ENCODE measurements at regions not wholly inside any gene's neighbourhood (a gene's known extent, or its start where the extent isn't known, plus 50 kb on each side); places are given as distances from the start of the nearest gene placed in this dataset.

DNA sequence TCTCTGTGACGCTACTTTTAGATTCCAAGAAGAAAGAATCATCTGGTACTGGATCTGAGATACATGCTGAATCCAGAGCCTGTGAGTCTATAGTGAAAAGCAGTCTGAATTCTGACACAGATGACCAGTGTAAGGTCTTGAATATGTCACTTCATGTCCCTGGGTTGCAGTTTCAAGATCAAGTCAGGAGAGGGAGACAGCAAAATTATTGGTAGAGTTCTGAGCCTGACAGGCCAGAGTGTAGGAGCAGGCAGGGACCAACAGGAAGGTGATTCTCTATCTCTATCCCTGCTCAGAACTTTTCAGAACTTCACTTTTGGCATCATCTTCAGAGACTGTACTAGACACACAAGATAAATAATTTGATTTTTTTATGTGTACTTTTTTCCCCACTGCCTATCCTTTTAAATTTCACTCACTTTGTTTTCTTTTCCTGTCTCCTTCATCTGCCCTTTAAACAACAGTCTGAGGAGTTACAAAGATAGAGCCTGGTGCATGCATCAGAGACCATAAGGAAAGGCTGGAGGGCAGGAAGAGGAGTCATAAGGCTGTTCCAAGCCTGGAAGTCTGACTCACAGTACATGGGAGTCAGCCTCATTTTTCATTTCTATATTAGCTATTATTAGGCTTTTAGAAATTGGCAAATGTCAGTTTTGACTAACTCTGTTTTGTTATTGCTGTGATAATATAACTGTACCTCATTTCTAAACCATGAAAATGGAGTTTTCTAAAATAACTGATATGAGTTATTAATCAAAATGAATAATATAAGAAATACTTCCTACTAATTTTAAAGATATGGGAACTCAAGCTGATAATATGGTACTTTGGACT is 120.2 kb upstream of the TMEM229A start:
- ATAC-seq (ENCODE audit: low FRiP score in 2 of 2) (peak in 1 of 2 donors; percentile 39), DNase-seq (no peak)
- TF ChIP-seq CTCF (IDR thresholded peaks at IDR 0.05) (peak in 1 of 6 experiments; percentile 26), POLR2A (IDR thresholded peaks at IDR 0.05) (no peak), POLR2AphosphoS5 (IDR thresholded peaks at IDR 0.05) (no peak), EP300 (IDR thresholded peaks at IDR 0.05) (no peak)
- WGBS, 2 donors, result 90 to 100% methylated on average over 1 of the region's 1 CpG
- Histone ChIP-seq H3K27ac (no peak overlapping the region), H3K9me3 (no peaks in the 10 kb centered on the region), H3K4me1 (no peaks in the 10 kb centered on the region), H3K4me3 (no peak overlapping the region), H3K27me3 (no peaks in the 10 kb centered on the region), H3K36me3 (no peaks in the 10 kb centered on the region)

GRCh38 chr7:124137664-124138063 is 104.8 kb upstream of the TMEM229A start:
- no peaks in the 10 kb centered on the region for H3K27me3 ChIP-seq
- no peaks in the 10 kb centered on the region for H3K4me1 ChIP-seq
- no peaks in the 10 kb centered on the region for H3K36me3 ChIP-seq
- no peak overlapping the region for H3K27ac ChIP-seq
- no peak overlapping the region for H3K4me3 ChIP-seq
- no peak for TF ChIP-seq POLR2AphosphoS5 (IDR thresholded peaks at IDR 0.05)
- TF ChIP-seq EP300 (IDR thresholded peaks at IDR 0.05), result no peak
- TF ChIP-seq POLR2A (IDR thresholded peaks at IDR 0.05), result no peak
- no peak for TF ChIP-seq CTCF (IDR thresholded peaks at IDR 0.05)
- DNase-seq, result no peak
- 71 to 74% methylated on average over 1 of the region's 1 CpG for WGBS, 2 donors
- ATAC-seq (ENCODE audit: low FRiP score in 2 of 2), result no peak
- H3K9me3 ChIP-seq, result no peaks in the 10 kb centered on the region

DNA sequence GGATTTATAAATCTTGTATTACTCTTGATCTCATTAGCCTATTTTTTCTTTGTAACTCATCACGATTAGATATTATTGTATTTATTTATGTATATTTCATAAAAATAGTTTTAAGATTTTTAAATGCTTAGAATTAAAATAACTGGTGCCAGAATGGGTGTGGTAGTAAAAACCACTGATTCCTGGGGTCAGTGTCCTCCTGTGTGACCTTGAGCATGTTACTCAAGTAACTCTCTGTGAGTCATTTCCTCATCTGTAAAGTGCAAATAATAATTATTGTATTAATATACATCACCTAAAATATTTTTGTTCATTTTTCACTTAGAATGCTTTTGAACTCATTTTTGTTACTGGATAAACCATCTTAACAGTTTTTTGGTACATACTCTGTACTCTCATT is 91.3 kb upstream of the TMEM229A start:
- Histone ChIP-seq H3K4me3 (no peak overlapping the region), H3K9me3 (no peaks in the 10 kb centered on the region), H3K27me3 (no peaks in the 10 kb centered on the region), H3K4me1 (no peaks in the 10 kb centered on the region), H3K36me3 (no peaks in the 10 kb centered on the region), H3K27ac (no peak overlapping the region)
- no peak for DNase-seq
- TF ChIP-seq POLR2A (IDR thresholded peaks at IDR 0.05), result no peak
- TF ChIP-seq CTCF (IDR thresholded peaks at IDR 0.05), result no peak
- no peak for TF ChIP-seq EP300 (IDR thresholded peaks at IDR 0.05)
- no peak for TF ChIP-seq POLR2AphosphoS5 (IDR thresholded peaks at IDR 0.05)
- 70 to 76% methylated on average over 1 of the region's 1 CpG for WGBS, 2 donors
- no peak for ATAC-seq (ENCODE audit: low FRiP score in 2 of 2)

DNA sequence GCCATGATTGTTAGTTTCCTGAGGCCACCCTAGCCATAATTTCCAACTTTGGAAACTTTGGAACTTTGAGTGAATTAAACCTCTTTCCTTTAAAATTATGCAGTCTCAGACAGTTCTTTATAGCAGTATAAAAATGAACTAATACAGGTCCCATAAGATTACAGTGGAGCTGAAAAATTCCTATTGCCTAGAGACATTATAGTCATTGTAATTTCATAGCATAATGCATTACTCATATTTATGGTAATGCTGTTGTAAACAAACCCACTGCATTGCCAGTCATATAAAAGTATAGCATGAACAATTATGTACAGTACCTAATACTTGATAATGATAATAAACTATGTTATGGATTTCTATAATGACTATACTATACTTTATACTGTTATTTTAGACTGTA is 88.0 kb upstream of the TMEM229A start:
- ATAC-seq (ENCODE audit: low FRiP score in 2 of 2), result no peak
- Histone ChIP-seq H3K27me3 (no peaks in the 10 kb centered on the region), H3K27ac (no peak overlapping the region), H3K9me3 (no peaks in the 10 kb centered on the region), H3K36me3 (no peaks in the 10 kb centered on the region), H3K4me1 (no peaks in the 10 kb centered on the region), H3K4me3 (no peak overlapping the region)
- TF ChIP-seq POLR2A (IDR thresholded peaks at IDR 0.05), result no peak
- TF ChIP-seq CTCF (IDR thresholded peaks at IDR 0.05), result no peak
- TF ChIP-seq EP300 (IDR thresholded peaks at IDR 0.05), result no peak
- no peak for TF ChIP-seq POLR2AphosphoS5 (IDR thresholded peaks at IDR 0.05)
- DNase-seq, result no peak

GRCh38 chr7:124113045-124113444 is 80.2 kb upstream of the TMEM229A start:
- H3K4me1 ChIP-seq, result no peaks in the 10 kb centered on the region
- TF ChIP-seq POLR2AphosphoS5 (IDR thresholded peaks at IDR 0.05), result no peak
- no peak for TF ChIP-seq CTCF (IDR thresholded peaks at IDR 0.05)
- no peak for TF ChIP-seq POLR2A (IDR thresholded peaks at IDR 0.05)
- TF ChIP-seq EP300 (IDR thresholded peaks at IDR 0.05), result no peak
- H3K27me3 ChIP-seq, result no peaks in the 10 kb centered on the region
- 10 to 16% methylated on average over 1 of the region's 1 CpG for WGBS, 2 donors
- ATAC-seq (ENCODE audit: low FRiP score in 2 of 2) (no peak), DNase-seq (no peak)
- no peaks in the 10 kb centered on the region for H3K36me3 ChIP-seq
- H3K4me3 ChIP-seq, result no peak overlapping the region
- no peak overlapping the region for H3K27ac ChIP-seq
- H3K9me3 ChIP-seq, result no peaks in the 10 kb centered on the region
